B cell (primary cell): ENCODE measurements at regions not wholly inside any gene's neighbourhood (a gene's known extent, or its start where the extent isn't known, plus 50 kb on each side); places are given as distances from the start of the nearest gene placed in this dataset.

Experiments
- ATAC-seq: fragments of 200-7000 bp; cut with Tn5 transposase; one replicate; pipeline ENCODE4 v1.10.0; 2021; ENCODE audit warnings: low read depth, mild to moderate bottlenecking, moderate number of reproducible peaks, moderate library complexity
- CTCF ChIA-PET: fragments of 350-600 bp; sonication (Branson Sonifier 250); formaldehyde crosslinking; loops from one replicate; lab custom pipeline; 2021; ENCODE audit warnings: antibody characterized with exemption, inconsistent platforms; lab: Charles Lee
- POLR2A ChIA-PET: fragments of 350-600 bp; sonication (Branson Sonifier 250); formaldehyde crosslinking; loops from one replicate; lab custom pipeline; 2021; ENCODE audit warnings: antibody characterized with exemption; lab: Charles Lee
- DNase-seq: peaks from one replicate; pipeline ENCODE4 v3.0.0; 2013
- H2AFZ ChIP-seq: 2 replicates; pipeline ENCODE4 v1.6.1; 2012; ENCODE audit warnings: mild to moderate bottlenecking, low read depth, low read length; ENCODE audit not compliant: insufficient read depth, poor library complexity, severe bottlenecking
- H3K27ac ChIP-seq, 2 donors: 1 replicate in 1 of 2; 2 replicates in 1 of 2; pipeline ENCODE4 v1.5.1; 2012 to 2013; ENCODE audit warnings: low read length in 2 of 2, mild to moderate bottlenecking in 2 of 2, moderate library complexity in 1 of 2
- H3K27me3 ChIP-seq, 4 experiments: fragments of 200-600 bp in 1 of 4; sonication (generic) in 1 of 4; replicated peaks in 1 of 4; 1 replicate in 2 of 4; 2 replicates in 2 of 4; pipeline versions ENCODE4 v1.6.1 to v1.7.0; 2013 to 2016; ENCODE audit warnings: low read length in 3 of 4, mild to moderate bottlenecking in 2 of 4, mixed read lengths in 1 of 4, moderate library complexity in 1 of 4; ENCODE audit not compliant: insufficient read depth in 4 of 4, control insufficient read depth in 3 of 4; ENCODE audit errors: control extremely low read depth in 1 of 4
- H3K36me3 ChIP-seq, 2 experiments: replicated peaks in 1 of 2; 1 replicate in 1 of 2; 2 replicates in 1 of 2; pipeline versions ENCODE4 v1.6.1 to v1.7.1; 2013; ENCODE audit warnings: low read length in 1 of 2; ENCODE audit not compliant: insufficient read depth in 2 of 2, control insufficient read depth in 1 of 2; ENCODE audit errors: control extremely low read depth in 1 of 2, extremely low read depth in 1 of 2
- H3K4me1 ChIP-seq, 2 donors: fragments of 200-600 bp in 1 of 2; sonication (generic) in 1 of 2; 1 replicate in 1 of 2; 2 replicates in 1 of 2; pipeline versions ENCODE4 v1.5.1 to v1.6.1; 2013 to 2017; ENCODE audit warnings: low read length in 2 of 2; ENCODE audit not compliant: control insufficient read depth in 2 of 2, insufficient read depth in 2 of 2
- H3K4me2 ChIP-seq: replicated peaks from 2 replicates; pipeline ENCODE3; 2012; ENCODE audit warnings: mild to moderate bottlenecking, low read depth, low read length; ENCODE audit not compliant: poor library complexity, severe bottlenecking
- H3K4me3 ChIP-seq, 5 experiments: fragments of 200-600 bp in 1 of 5; sonication (generic) in 1 of 5; 1 replicate in 3 of 5; 2 replicates in 2 of 5; pipeline versions ENCODE4 v1.5.1 to v1.7.0; 2011 to 2016; ENCODE audit warnings: low read length in 4 of 5, mild to moderate bottlenecking in 4 of 5, low read depth in 2 of 5, control low read depth in 1 of 5, moderate library complexity in 1 of 5; ENCODE audit not compliant: insufficient read depth in 1 of 5; ENCODE audit errors: control extremely low read depth in 1 of 5, extremely low read depth in 1 of 5
- H3K79me2 ChIP-seq: fragments of 200-600 bp; sonication (generic); one replicate; pipeline ENCODE4 v1.6.0; 2016; ENCODE audit warnings: low read length; ENCODE audit not compliant: control insufficient read depth, insufficient read depth
- H3K9ac ChIP-seq: fragments of 200-600 bp; sonication (generic); 2 replicates; pipeline ENCODE4 v1.6.1; 2017; ENCODE audit warnings: mild to moderate bottlenecking, low read length, moderate library complexity
- H3K9me3 ChIP-seq, 3 donors: one replicate each; pipeline versions ENCODE4 v1.6.1 to v1.7.1; 2013; ENCODE audit warnings: low read length in 2 of 3; ENCODE audit not compliant: control insufficient read depth in 2 of 3, insufficient read depth in 1 of 3; ENCODE audit errors: control extremely low read depth in 1 of 3
- H4K20me1 ChIP-seq: 2 replicates; pipeline ENCODE4 v1.6.0; 2012; ENCODE audit warnings: mild to moderate bottlenecking, low read length; ENCODE audit not compliant: insufficient read depth, control insufficient read depth, poor library complexity, severe bottlenecking
- H3K27ac Mint-ChIP-seq: one replicate; pipeline ENCODE4 v1.8.0; 2021; ENCODE audit warnings: mixed read lengths
- H3K27me3 Mint-ChIP-seq: one replicate; pipeline ENCODE4 v1.8.0; 2021; ENCODE audit warnings: mixed read lengths
- H3K4me1 Mint-ChIP-seq: one replicate; pipeline ENCODE4 v1.8.0; 2021; ENCODE audit warnings: mixed read lengths
- H3K4me3 Mint-ChIP-seq: one replicate; pipeline ENCODE4 v1.8.0; 2021; ENCODE audit warnings: mixed read lengths
- H3K9me3 Mint-ChIP-seq: one replicate; pipeline ENCODE4 v1.8.0; 2022; ENCODE audit warnings: mixed read lengths; ENCODE audit not compliant: insufficient read depth
- CTCF ChIP-seq: fragments of 200-600 bp; IDR thresholded peaks from one replicate; pipeline ENCODE4 v1.8.0; 2022; ENCODE audit warnings: antibody characterized with exemption, mild to moderate bottlenecking
- EZH2 ChIP-seq: IDR thresholded peaks from 2 replicates; pipeline ENCODE4 v1.6.1; 2012; ENCODE audit warnings: borderline replicate concordance, low read depth, mild to moderate bottlenecking, moderate library complexity, low read length; ENCODE audit not compliant: insufficient read depth, poor library complexity, severe bottlenecking
- WGBS: methylation state at CpG from one replicate; pipeline ENCODE4 v1.1.5; 2013; ENCODE audit warnings: missing lambda C conversion rate; ENCODE audit not compliant: insufficient coverage; 5-methylcytosine and 5-hydroxymethylcytosine counted together
- intact Hi-C: fragments of 100-400 bp; cut with micrococcal nuclease; formaldehyde crosslinking; loops from one replicate; pipeline ENCODE4 v1.10.0; 2022

DNA sequence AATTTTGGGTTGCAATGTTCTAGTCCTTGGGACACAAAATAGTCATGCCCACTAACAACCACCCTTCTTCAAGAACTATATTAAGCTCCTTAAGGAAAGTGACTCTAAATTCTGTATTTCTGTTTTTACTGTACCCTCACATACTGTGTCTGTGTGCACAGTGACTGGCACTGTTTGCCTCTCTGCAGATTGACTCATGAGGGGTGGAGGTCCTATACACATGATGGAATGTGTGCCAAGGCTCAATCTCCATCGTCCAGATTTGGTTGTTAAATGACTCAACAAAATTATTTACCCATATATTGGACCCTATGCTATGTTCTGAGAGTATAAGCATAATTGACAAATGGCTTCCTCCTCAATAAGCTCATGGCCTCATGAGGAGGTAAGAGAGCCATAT is 126.6 kb upstream of the CWC22 start:
- no peak overlapping the region for H3K4me2 ChIP-seq
- no CpG with 5 or more reads among the region's 1 CpG for WGBS
- no peak overlapping the region for H3K27ac ChIP-seq
- ChIA-PET POLR2A (no interaction called here), CTCF (interaction anchor here (0.7 to 0.9 kb wide), 2 partner anchors 8 to 10 kb away, joined by 3 read pairs; no protein-coding TSS in a partner anchor)
- no peak overlapping the region for H2AFZ ChIP-seq
- H4K20me1 ChIP-seq, result no peaks in the 10 kb centered on the region
- no peak for DNase-seq
- intact Hi-C loops, result no loop called here
- ATAC-seq, result no peak
- no peak overlapping the region for H3K9ac ChIP-seq
- H3K9me3 Mint-ChIP-seq, result no peaks in the 10 kb centered on the region
- H3K27me3 Mint-ChIP-seq, result peaks cover 18% of the 10 kb centered on the region
- no peaks in the 10 kb centered on the region for H3K4me1 Mint-ChIP-seq
- H3K36me3 ChIP-seq, result no peaks in the 10 kb centered on the region
- TF ChIP-seq CTCF, result no peak
- TF ChIP-seq EZH2, result no peak
- no peak overlapping the region for H3K4me3 Mint-ChIP-seq
- H3K9me3 ChIP-seq, result no peaks in the 10 kb centered on the region
- peaks cover 0 to 4% (median 0%) of the 10 kb centered on the region in 4 experiments for H3K27me3 ChIP-seq
- H3K4me3 ChIP-seq, result no peak overlapping the region
- H3K27ac Mint-ChIP-seq, result no peak overlapping the region
- H3K79me2 ChIP-seq, result no peaks in the 10 kb centered on the region
- H3K4me1 ChIP-seq, result no peaks in the 10 kb centered on the region

DNA sequence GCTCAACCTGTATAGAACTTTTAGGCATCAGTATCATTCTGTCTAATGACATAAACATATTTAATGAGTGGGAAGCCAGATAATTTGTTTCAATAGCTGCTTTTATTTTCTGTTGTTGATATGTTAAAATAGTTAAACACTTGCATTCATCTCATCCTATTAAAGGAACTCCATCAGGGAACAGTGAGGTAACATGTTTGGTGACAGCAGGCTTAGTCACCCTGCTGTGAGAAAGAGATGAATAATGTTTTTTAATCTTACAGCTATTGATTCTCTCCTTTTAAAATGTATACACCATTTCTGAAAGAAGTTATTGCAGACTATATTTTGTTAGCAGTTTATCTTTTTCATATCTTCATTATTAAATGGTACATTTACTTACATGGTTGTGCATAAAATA is 123.3 kb upstream of the CWC22 start:
- Histone ChIP-seq H3K4me1 (peaks cover 0 to 5% of the 10 kb centered on the region in 2 donors), H3K4me2 (no peak overlapping the region), H3K79me2 (no peaks in the 10 kb centered on the region), H3K27me3 (peaks cover 0 to 8% (median 0%) of the 10 kb centered on the region in 4 experiments), H3K9me3 (no peaks in the 10 kb centered on the region), H3K36me3 (no peaks in the 10 kb centered on the region), H3K4me3 (no peak overlapping the region), H3K9ac (no peak overlapping the region), H4K20me1 (no peaks in the 10 kb centered on the region), H3K27ac (no peak overlapping the region), H2AFZ (no peak overlapping the region)
- Mint-ChIP-seq H3K4me3 (no peak overlapping the region), H3K9me3 (no peaks in the 10 kb centered on the region), H3K27ac (no peak overlapping the region), H3K4me1 (peaks cover 4% of the 10 kb centered on the region), H3K27me3 (peaks cover 28% of the 10 kb centered on the region)
- intact Hi-C loops, result no loop called here
- ChIA-PET CTCF (no interaction called here), POLR2A (no interaction called here)
- DNase-seq, result no peak
- no peak for ATAC-seq
- no peak for TF ChIP-seq EZH2
